Fibroblast of skin of scalp (primary cell): ENCODE measurements at regions not wholly inside any gene's neighbourhood (a gene's known extent, or its start where the extent isn't known, plus 50 kb on each side); places are given as distances from the start of the nearest gene placed in this dataset.

Experiments
- DNase-seq: peaks from one replicate; pipeline ENCODE4 v3.0.0-alpha.2; 2013

DNA sequence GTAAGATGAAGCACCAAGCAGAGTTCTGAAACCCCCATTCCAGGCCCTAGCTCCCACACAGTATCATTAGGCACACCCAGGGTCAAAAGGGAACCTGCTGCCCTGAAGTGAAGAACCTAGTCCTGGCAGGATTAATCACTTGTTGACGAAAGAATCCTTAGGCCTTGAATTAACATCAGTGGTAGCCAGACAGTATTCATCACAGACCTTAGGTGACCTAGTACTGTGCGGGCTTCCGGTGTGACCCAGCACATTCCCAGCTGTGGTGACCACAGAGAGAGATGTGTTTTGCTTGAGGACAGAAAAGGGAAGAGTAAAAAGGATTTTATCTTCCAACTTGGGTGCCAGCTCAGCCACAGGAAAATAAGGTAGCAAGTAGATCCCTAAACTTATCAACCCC lies 1071.4 kb upstream of the FAM98A start:
- no peak for DNase-seq

- DNase-seq = no peak
Measured at GRCh38 chr2:34666821-34667220, 1067.7 kb upstream of the FAM98A start.

GRCh38 chr2:34664266-34664665 lies 1065.2 kb upstream of the FAM98A start:
- DNase-seq = no peak

GRCh38 chr2:34663314-34663713 lies 1064.2 kb upstream of the FAM98A start:
- DNase-seq = no peak

DNA sequence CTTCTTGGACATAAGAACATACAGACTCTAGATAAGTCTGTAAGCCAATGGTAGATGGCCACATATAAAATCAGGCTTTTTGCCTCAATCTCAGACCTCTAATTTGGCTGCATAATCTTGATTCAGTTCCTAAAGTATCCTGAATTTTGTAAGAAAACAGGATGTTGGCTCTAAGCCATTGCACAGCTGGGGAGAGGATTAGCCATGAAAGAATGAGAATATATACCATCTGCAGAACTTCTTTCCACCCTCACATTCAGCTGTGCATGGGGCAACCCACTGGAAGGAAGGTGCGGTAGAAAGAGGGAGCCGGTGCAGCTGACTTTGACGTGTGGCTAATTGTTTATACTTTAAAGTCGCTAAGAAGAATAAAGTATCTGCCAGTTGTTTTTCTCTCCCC lies 1061.6 kb upstream of the FAM98A start:
- no peak for DNase-seq

DNA sequence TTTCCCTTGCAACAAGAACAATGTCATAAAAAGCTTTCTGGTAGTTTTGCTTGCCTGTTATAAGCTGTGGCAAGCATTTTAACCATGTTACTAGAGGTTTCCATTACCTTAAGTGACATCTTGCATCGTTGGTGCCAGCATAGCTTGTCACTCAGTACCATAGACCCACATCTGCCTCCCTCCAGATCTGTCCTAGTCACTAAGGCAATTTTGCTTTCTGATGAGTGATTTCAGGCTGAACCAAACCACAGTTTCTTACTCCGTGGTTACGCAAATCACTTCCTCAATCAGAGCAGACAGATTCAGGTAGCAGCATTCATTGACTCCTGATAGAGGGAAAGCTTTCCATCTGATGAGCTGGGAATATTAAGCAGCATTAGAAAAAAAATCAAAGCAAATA lies 1057.5 kb upstream of the FAM98A start:
- DNase-seq = no peak

- peak; percentile 3 for DNase-seq
Measured at GRCh38 chr2:34652636-34653035, 1053.5 kb upstream of the FAM98A start.

- no peak for DNase-seq
Measured at GRCh38 chr2:34646901-34647300, 1047.8 kb upstream of the FAM98A start.

DNA sequence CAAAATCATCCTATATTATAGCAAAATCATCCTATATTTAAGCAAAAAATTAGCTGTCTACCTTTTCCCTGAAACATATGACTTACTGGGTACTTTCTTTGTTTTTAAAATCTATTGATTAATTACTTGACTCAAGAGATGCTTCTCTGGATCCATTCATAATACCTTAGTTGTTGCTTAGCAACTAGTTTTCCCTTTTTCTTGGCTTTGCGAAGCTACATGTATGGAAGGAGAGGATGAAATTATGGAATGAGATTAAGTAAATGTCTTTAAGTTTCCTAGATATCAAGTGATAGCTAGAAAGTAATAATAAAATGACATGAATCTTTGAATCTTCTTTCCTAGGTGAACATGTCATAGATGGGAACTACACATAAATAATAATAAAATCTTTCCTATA lies 1033.2 kb upstream of the FAM98A start:
- no peak for DNase-seq

GRCh38 chr2:34627003-34627402 lies 1027.9 kb upstream of the FAM98A start:
- no peak for DNase-seq

DNA sequence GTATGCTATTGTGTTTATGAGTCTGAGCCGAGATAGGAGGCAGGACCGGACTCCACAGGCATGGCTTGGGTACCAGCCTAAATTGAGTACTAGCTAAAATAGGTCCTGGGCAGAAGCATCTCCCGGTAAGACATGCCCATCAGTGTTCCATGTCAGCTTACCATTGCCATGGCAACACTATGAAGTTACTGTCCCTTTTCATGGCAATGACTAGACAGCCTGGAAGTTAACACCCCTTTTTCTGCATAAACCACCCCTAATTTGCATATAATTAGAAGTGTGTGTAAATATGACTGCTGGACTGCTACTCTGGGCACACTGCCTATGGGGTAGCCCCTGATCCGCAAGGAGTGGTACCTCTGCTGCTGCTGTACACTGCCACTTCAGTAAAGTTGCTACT lies 1005.1 kb upstream of the FAM98A start:
- DNase-seq = no peak

DNA sequence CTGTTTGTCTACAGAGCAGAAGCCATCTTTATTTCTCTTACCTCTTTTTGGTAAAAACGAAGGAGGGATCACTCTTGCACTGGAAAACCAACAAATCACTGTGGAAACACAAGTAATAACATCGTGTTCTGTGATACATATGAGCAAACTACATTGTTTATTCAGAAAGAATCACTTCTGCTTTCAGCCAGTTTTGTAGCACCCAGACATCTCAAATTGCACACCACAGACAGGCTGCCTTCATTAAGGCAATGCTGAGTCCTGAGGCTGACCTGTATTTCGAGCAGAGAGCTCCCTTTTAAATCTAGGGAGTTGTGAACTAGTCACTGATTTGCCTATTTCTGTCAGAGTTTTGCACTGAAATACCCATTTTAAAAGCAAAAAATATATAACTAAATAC lies 1003.2 kb upstream of the FAM98A start:
- DNase-seq = no peak

DNA sequence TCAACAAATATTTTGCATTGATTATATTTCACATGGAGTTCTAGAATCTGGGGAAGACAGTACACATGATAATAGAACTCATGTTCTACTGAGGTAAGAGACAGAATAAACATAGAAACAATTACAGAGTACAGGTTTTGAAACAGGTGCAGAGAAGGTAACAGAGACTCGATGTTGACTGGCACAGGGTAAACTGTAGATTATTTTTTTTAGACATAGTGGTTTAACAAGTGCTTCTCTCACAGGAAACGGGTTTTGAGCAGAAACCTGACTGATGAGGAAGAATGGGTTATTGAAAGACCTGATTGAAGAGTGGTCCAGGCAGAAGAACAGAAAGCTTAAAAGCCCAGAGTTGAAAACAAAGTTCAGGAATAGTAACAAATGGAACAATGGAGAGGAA lies 1002.5 kb upstream of the FAM98A start:
- no peak for DNase-seq

DNA sequence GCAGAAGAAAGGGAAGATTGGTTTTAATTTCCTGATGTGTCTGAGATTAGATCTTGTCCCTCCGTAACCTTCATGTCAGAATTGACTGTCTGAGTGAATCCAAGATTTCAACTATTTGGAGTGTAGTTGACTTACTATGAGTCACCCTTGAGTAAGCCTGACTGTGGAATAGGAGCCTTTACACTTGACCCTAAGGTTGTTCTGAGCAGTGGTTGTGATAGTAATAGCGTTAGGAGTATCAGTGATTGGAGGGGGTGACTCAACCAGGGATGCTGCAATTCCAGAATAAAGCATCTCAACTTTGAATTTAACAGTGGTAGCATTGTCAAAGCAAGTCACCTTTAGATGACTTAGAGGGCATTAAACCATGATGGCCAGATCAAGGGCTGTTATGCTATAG lies 979.5 kb upstream of the FAM98A start:
- DNase-seq = no peak

DNA sequence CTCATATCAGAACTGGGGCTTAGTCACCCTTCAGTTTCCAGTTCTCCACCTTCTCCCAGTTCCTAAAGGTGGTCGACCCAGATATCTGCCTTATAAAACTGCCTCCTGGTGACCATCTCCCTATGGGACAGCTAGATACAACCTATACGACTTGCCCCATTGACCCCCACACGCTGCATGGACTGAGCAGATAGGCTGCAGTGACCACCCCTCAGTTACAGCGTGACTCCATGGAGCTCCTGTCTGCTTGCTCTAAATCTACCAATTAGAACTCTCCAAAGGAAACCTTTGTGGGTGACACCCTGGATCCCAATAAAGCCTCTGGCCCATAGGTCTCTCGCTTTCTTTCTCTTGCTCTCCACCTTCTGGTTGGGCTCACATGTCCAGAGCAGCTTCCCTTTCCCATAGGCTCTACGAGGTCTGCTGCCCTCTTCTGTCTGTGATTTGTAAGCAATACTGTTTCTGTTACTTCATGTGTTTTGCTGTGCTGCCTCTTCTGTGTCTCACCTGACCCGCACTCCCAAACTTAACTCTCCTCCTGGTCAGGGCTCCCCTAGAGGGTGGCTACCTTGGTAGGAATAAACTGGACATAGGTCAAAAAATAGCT lies 971.3 kb upstream of the FAM98A start:
- DNase-seq = no peak

- no peak for DNase-seq
Measured at GRCh38 chr2:34567128-34567527, 968.0 kb upstream of the FAM98A start.

DNA sequence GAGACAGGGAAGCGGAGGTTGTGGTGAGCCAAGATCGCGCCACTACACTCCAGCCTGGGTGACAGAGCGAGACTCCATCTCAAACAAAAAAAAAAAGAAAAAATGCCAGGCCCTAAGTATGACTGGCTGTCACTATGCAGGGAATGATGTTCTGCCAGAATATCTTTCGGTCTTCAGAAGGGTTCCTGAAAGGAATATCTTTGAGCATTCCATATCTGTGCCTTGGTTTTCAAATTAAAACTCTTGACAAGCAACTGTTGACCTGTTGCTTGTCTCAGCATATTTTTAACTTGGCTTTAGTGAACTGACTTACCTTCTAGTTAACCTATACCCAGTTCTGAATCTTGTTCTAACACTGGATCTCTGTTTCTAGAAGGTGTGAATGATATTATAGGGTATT lies 953.2 kb upstream of the FAM98A start:
- DNase-seq = no peak

GRCh38 chr2:34549710-34550345 lies 950.7 kb upstream of the FAM98A start:
- no peak for DNase-seq

DNA sequence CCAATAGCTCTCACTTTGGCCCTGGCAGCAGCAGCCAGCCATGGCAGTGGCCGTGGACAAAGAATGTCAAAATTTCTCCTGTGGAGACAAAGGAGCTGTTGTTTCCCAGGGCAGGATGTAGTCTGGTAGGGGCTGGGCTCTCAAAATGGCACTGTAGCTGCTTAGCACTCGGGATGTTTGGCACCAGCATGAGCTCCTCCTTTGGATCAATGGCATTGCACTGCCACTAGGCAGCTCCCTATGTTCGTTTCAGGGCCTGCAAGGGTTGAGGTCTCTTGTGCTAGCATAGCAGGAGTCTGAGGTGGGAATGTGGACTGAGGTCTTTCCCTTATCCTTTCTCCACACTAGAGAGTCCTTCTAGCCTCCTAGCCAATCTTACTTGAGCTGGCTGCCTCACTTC lies 948.8 kb upstream of the FAM98A start:
- DNase-seq = no peak

- DNase-seq = no peak
Measured at GRCh38 chr2:34547340-34547739, 948.2 kb upstream of the FAM98A start.

DNA sequence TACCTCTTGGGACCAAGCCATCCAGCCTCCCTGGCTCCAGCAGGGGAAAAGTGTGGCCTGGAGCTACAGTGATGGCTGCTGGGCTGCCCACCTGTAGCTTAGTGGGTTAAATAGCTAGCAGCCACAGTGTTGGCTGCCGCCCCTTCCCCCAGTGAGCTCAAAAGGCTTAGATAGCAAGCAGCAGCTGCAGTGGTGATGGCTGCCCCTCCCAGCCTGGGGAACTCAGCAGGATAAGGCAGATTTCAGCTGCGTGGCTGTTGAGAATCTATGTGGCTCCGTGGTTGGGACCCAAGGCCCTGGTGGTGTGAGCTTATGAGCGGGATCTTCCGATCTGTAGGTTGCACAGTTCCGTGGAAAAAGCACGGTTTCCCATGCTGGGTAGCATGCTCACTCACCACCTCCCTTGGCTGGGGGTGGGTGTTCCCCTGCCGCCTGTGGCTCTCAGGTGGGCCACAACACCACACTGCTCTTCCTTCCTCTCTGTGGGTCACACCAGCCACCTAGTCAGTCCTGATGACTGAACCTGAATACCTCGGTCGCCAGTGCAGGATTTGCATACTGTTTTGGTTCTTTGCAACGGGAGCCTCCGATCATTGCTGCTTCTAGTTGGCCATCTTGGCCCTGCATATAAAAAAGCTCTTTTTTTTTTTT lies 946.5 kb upstream of the FAM98A start:
- DNase-seq = no peak

- DNase-seq = no peak
Measured at GRCh38 chr2:34534761-34535160, 935.7 kb upstream of the FAM98A start.

- DNase-seq = no peak
Measured at GRCh38 chr2:34534341-34534740, 935.2 kb upstream of the FAM98A start.

GRCh38 chr2:34533585-34534183 lies 934.6 kb upstream of the FAM98A start:
- DNase-seq = no peak
